ENCODE measurements at regions not wholly inside any gene's neighbourhood (a gene's known extent, or its start where the extent isn't known, plus 50 kb on each side); places are given as distances from the start of the nearest gene placed in this dataset.

DNA sequence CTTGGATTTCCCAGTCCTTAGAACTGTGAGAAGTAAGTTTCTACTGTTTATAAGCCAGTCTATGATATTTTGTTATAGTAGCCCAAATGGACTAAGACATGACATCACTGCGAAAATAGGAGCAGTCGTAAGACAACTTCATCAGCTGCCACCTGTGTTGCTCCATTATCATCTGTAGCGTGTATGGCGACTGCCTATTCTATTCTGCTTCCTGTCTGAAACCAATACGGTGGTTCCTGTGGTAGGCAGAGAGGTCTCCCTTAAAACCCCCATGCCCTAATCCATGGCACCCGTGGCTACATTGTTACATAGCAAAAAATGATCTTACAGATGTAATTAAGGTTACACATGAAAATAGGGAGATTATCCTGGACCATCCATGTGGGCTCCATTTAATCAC lies 105.4 kb upstream of the FAT1 start:
- TF ChIP-seq TAF1 (IDR thresholded peaks at IDR 0.05; ENCODE audit: low read depth) (no peak), TCF12 (IDR thresholded peaks at IDR 0.05; ENCODE audit: low read depth) (no peak)
- TF ChIP-seq, protein P1, sequence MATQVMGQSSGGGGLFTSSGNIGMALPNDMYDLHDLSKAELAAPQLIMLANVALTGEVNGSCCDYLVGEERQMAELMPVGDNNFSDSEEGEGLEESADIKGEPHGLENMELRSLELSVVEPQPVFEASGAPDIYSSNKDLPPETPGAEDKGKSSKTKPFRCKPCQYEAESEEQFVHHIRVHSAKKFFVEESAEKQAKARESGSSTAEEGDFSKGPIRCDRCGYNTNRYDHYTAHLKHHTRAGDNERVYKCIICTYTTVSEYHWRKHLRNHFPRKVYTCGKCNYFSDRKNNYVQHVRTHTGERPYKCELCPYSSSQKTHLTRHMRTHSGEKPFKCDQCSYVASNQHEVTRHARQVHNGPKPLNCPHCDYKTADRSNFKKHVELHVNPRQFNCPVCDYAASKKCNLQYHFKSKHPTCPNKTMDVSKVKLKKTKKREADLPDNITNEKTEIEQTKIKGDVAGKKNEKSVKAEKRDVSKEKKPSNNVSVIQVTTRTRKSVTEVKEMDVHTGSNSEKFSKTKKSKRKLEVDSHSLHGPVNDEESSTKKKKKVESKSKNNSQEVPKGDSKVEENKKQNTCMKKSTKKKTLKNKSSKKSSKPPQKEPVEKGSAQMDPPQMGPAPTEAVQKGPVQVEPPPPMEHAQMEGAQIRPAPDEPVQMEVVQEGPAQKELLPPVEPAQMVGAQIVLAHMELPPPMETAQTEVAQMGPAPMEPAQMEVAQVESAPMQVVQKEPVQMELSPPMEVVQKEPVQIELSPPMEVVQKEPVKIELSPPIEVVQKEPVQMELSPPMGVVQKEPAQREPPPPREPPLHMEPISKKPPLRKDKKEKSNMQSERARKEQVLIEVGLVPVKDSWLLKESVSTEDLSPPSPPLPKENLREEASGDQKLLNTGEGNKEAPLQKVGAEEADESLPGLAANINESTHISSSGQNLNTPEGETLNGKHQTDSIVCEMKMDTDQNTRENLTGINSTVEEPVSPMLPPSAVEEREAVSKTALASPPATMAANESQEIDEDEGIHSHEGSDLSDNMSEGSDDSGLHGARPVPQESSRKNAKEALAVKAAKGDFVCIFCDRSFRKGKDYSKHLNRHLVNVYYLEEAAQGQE (IDR thresholded peaks at IDR 0.05; ENCODE audit: low read depth) = no peak
- TF ChIP-seq, protein P2, sequence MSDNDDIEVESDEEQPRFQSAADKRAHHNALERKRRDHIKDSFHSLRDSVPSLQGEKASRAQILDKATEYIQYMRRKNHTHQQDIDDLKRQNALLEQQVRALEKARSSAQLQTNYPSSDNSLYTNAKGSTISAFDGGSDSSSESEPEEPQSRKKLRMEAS (IDR thresholded peaks at IDR 0.05) = no peak

Data from Ishikawa (cell line).